Common myeloid progenitor, CD34-positive (primary cell): ENCODE measurements at regions not wholly inside any gene's neighbourhood (a gene's known extent, or its start where the extent isn't known, plus 50 kb on each side); places are given as distances from the start of the nearest gene placed in this dataset.

ENCODE experiments used
- CTCF ChIA-PET: fragments of 350-600 bp; sonication (Branson Sonifier 250); formaldehyde crosslinking; loops from one replicate; lab custom pipeline; 2021; ENCODE audit warnings: antibody characterized with exemption; lab: Charles Lee
- POLR2A ChIA-PET: fragments of 350-600 bp; sonication (Branson Sonifier 250); formaldehyde crosslinking; loops from one replicate; lab custom pipeline; 2021; ENCODE audit warnings: antibody characterized with exemption; lab: Charles Lee
- DNase-seq, 3 donors: peaks; one replicate each; pipeline versions ENCODE4 v3.0.0 to v3.0.0-alpha.2; 2013
- H3K27ac ChIP-seq, 2 experiments: 1 replicate in 1 of 2; 2 replicates in 1 of 2; pipeline ENCODE4 v1.7.0; 2013; ENCODE audit warnings: inconsistent platforms in 2 of 2, low read length in 2 of 2, mild to moderate bottlenecking in 2 of 2, low read depth in 1 of 2, moderate library complexity in 1 of 2; ENCODE audit not compliant: severe bottlenecking in 2 of 2, insufficient read depth in 1 of 2, poor library complexity in 1 of 2
- H3K27me3 ChIP-seq, 5 experiments: replicated peaks in 2 of 5; 1 replicate in 3 of 5; 2 replicates in 2 of 5; pipeline versions ENCODE4 v1.6.1 to v1.7.0; 2013; ENCODE audit warnings: low read length in 4 of 5, mild to moderate bottlenecking in 2 of 5, moderate library complexity in 2 of 5, inconsistent platforms in 1 of 5; ENCODE audit not compliant: insufficient read depth in 5 of 5, control insufficient read depth in 4 of 5
- H3K36me3 ChIP-seq, 4 experiments: 1 replicate in 2 of 4; 2 replicates in 2 of 4; pipeline versions ENCODE4 v1.6.1 to v1.7.0; 2013; ENCODE audit warnings: low read length in 3 of 4, control low read depth in 1 of 4, mild to moderate bottlenecking in 1 of 4; ENCODE audit not compliant: control insufficient read depth in 4 of 4, insufficient read depth in 4 of 4
- H3K4me1 ChIP-seq, 4 experiments: 1 replicate in 3 of 4; 2 replicates in 1 of 4; pipeline versions ENCODE4 v1.6.1 to v1.7.1; 2013; ENCODE audit warnings: low read length in 3 of 4, mild to moderate bottlenecking in 3 of 4, control low read depth in 1 of 4, inconsistent platforms in 1 of 4, moderate library complexity in 1 of 4; ENCODE audit not compliant: control insufficient read depth in 4 of 4, insufficient read depth in 4 of 4; ENCODE audit errors: control extremely low read depth in 1 of 4
- H3K4me3 ChIP-seq, 7 experiments: 1 replicate in 4 of 7; 2 replicates in 3 of 7; pipeline versions ENCODE4 v1.5.1 to v1.7.0; 2013; ENCODE audit warnings: mild to moderate bottlenecking in 7 of 7, low read length in 6 of 7, moderate library complexity in 6 of 7, inconsistent platforms in 2 of 7, low read depth in 2 of 7, control low read depth in 1 of 7; ENCODE audit not compliant: insufficient read depth in 4 of 7, control insufficient read depth in 1 of 7; ENCODE audit errors: extremely low read depth in 1 of 7
- H3K9me3 ChIP-seq, 5 experiments: 1 replicate in 4 of 5; 2 replicates in 1 of 5; pipeline versions ENCODE4 v1.6.1 to v1.7.1; 2013; ENCODE audit warnings: low read length in 4 of 5, mild to moderate bottlenecking in 2 of 5, inconsistent platforms in 1 of 5, low read depth in 1 of 5, moderate library complexity in 1 of 5; ENCODE audit not compliant: control insufficient read depth in 4 of 5, insufficient read depth in 2 of 5; ENCODE audit errors: control extremely low read depth in 1 of 5
- WGBS: methylation state at CpG from one replicate; pipeline ENCODE4 v1.1.5; 2013; ENCODE audit not compliant: insufficient coverage; 5-methylcytosine and 5-hydroxymethylcytosine counted together

DNA sequence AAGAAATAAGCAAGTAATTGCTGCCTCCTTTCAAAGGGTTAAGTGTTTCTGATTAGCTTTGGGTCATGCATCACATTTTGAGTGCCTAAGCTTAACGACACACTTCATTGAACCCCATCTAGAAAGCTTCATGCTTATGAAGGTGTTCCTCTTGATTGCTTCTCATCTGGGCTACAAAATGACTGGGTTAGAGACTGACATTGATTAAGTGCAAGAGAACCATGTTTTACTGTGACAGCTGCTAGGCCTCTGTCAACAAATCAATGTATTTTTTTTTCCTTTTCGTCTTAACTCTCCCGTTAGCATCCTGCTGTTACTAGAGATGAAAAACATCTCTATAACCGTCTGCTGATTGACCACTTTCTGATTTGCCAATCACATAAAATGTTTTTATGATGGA is 725.0 kb downstream of the TLE1 start:
- Histone ChIP-seq H3K4me3 (no peak overlapping the region), H3K27ac (no peak overlapping the region), H3K36me3 (no peaks in the 10 kb centered on the region), H3K27me3 (no peaks in the 10 kb centered on the region), H3K4me1 (no peaks in the 10 kb centered on the region), H3K9me3 (no peaks in the 10 kb centered on the region)
- POLR2A ChIA-PET, result no interaction called here
- DNase-seq, result no peak
- CTCF ChIA-PET, result interaction anchor here (0.9 kb wide), 1 partner anchor 39 kb away, joined by 3 read pairs; no protein-coding TSS in a partner anchor
- WGBS, result no CpG with 5 or more reads among the region's 4 CpGs

GRCh38 chr9:80957801-80958200 is 731.5 kb downstream of the TLE1 start:
- no peak for DNase-seq
- Histone ChIP-seq H3K9me3 (no peaks in the 10 kb centered on the region), H3K36me3 (no peaks in the 10 kb centered on the region), H3K4me3 (no peak overlapping the region), H3K27ac (no peak overlapping the region), H3K27me3 (no peaks in the 10 kb centered on the region), H3K4me1 (no peaks in the 10 kb centered on the region)
- ChIA-PET POLR2A (interaction anchor here (0.6 kb wide), 1 partner anchor 620 kb away, joined by 3 read pairs; no protein-coding TSS in a partner anchor), CTCF (no interaction called here)
- WGBS, result 100% methylated on average over 1 of the region's 3 CpGs

- H3K4me1 ChIP-seq, result no peaks in the 10 kb centered on the region
- DNase-seq, result no peak
- no peak overlapping the region for H3K4me3 ChIP-seq
- no peaks in the 10 kb centered on the region for H3K36me3 ChIP-seq
- no peaks in the 10 kb centered on the region for H3K9me3 ChIP-seq
- ChIA-PET POLR2A (no interaction called here), CTCF (no interaction called here)
- WGBS, result no CpG with 5 or more reads among the region's 2 CpGs
- no peaks in the 10 kb centered on the region for H3K27me3 ChIP-seq
- H3K27ac ChIP-seq, result no peak overlapping the region
Observed at GRCh38 chr9:80954521-80954920, 734.8 kb downstream of the TLE1 start.

DNA sequence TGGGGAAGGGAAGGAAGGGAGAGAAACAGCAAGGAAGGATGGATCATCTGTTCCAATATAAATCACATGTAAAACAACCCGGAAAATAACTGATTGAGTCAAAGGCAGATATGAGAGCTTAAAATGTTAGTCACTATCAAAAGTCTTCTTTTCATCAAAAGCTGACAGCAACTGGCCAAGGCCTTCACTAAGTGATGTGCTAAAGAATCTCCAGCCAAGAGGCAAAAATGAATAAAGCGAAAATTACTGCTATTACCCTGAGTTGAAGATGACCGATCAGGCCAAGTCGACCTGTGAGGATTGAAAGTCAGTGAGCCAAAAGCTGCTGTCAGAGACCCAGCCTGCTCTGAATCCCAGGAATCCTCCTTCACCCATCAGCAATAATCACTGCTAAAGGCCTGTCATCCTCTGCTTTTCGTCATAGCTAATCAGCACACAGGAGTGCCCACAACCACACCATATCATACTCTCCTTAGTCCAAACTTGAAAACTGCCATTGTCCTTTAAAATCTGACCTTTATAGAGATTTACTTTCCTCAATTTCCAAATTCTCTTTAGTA is 736.9 kb downstream of the TLE1 start:
- H3K4me1 ChIP-seq, result no peaks in the 10 kb centered on the region
- no peaks in the 10 kb centered on the region for H3K36me3 ChIP-seq
- H3K9me3 ChIP-seq, result no peaks in the 10 kb centered on the region
- ChIA-PET CTCF (no interaction called here), POLR2A (interaction anchor here (0.5 kb wide), 1 partner anchor 199 kb away, joined by 3 read pairs; no protein-coding TSS in a partner anchor)
- no peak overlapping the region for H3K4me3 ChIP-seq
- no peak for DNase-seq
- no peak overlapping the region for H3K27ac ChIP-seq
- 92% methylated on average over 4 of the region's 5 CpGs for WGBS
- no peaks in the 10 kb centered on the region for H3K27me3 ChIP-seq

GRCh38 chr9:80951675-80952074 is 737.7 kb downstream of the TLE1 start:
- Histone ChIP-seq H3K27ac (no peak overlapping the region), H3K4me3 (no peak overlapping the region), H3K36me3 (no peaks in the 10 kb centered on the region), H3K4me1 (no peaks in the 10 kb centered on the region), H3K27me3 (no peaks in the 10 kb centered on the region), H3K9me3 (no peaks in the 10 kb centered on the region)
- CTCF ChIA-PET, result no interaction called here
- DNase-seq, result no peak
- POLR2A ChIA-PET, result no interaction called here
- WGBS, result 99% methylated on average over 5 of the region's 7 CpGs

GRCh38 chr9:80948876-80949275 is 740.5 kb downstream of the TLE1 start:
- CTCF ChIA-PET, result no interaction called here
- Histone ChIP-seq H3K9me3 (no peaks in the 10 kb centered on the region), H3K4me1 (no peaks in the 10 kb centered on the region), H3K36me3 (no peaks in the 10 kb centered on the region), H3K4me3 (no peak overlapping the region), H3K27me3 (no peaks in the 10 kb centered on the region), H3K27ac (no peak overlapping the region)
- no CpG with 5 or more reads among the region's 4 CpGs for WGBS
- no peak for DNase-seq
- POLR2A ChIA-PET, result no interaction called here

DNA sequence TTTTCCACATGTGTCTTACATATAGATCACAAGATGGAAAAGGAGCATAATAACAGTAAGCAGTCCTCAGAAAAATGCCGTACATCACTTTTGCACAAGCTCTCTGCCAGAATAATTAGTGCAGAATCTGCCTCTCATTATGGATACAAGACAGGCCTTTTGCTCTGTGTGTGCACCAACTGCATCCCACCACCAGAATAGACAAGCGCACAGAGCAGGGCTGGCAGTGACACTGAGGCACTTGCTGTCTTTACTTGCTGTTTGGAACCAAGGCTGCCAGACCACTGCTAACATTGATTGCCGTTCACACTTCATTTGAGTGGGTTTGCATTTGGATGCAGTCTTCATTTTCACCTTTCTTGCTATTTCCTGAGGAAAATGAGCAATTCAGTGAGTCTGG is 741.3 kb downstream of the TLE1 start:
- no peak overlapping the region for H3K27ac ChIP-seq
- 96% methylated on average over 3 of the region's 3 CpGs for WGBS

More for the DNA sequence above, 741.3 kb downstream of the TLE1 start:
- ChIA-PET CTCF (no interaction called here), POLR2A (no interaction called here)
- DNase-seq, result no peak
- Histone ChIP-seq H3K4me3 (no peak overlapping the region), H3K9me3 (no peaks in the 10 kb centered on the region), H3K27me3 (no peaks in the 10 kb centered on the region), H3K36me3 (no peaks in the 10 kb centered on the region), H3K4me1 (no peaks in the 10 kb centered on the region)
